Fibroblast of villous mesenchyme (primary cell): ENCODE measurements at regions not wholly inside any gene's neighbourhood (a gene's known extent, or its start where the extent isn't known, plus 50 kb on each side); places are given as distances from the start of the nearest gene placed in this dataset.

Experiments
- DNase-seq: peaks from one replicate; pipeline ENCODE4 v3.0.0-alpha.2; 2010; ENCODE audit warnings: low read depth
- H3K4me3 ChIP-seq: 2 replicates; pipeline ENCODE4 v1.5.1; 2011; ENCODE audit warnings: low read depth, mild to moderate bottlenecking, low read length
- TF ChIP-seq, protein P1 (sequence below): IDR thresholded peaks from 2 replicates; pipeline ENCODE4 v1.5.1; 2012; ENCODE audit warnings: low read depth, mild to moderate bottlenecking, low read length; ENCODE audit not compliant: insufficient read depth

DNA sequence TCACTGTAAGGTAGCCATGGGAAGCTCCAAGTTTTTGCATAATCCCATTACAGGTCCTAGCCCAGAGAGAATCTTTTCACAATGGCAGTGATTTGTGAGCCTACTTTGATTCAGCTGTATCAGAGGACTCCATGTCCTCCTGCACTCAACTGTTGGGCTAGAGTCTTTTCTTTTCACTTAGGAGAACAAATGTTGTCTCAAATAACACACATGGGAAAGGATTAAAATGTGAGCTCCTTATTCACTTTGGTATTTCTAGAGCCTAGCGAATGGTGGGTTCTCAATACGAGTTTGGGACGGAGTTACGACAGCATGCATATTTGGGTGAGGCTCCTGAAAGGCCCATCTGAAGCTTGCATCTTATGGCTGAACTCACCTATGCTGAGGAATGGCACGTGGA is 183.5 kb upstream of the STEAP4 start:
- no peak for DNase-seq
- H3K4me3 ChIP-seq, result no peak overlapping the region
- TF ChIP-seq, protein P1, sequence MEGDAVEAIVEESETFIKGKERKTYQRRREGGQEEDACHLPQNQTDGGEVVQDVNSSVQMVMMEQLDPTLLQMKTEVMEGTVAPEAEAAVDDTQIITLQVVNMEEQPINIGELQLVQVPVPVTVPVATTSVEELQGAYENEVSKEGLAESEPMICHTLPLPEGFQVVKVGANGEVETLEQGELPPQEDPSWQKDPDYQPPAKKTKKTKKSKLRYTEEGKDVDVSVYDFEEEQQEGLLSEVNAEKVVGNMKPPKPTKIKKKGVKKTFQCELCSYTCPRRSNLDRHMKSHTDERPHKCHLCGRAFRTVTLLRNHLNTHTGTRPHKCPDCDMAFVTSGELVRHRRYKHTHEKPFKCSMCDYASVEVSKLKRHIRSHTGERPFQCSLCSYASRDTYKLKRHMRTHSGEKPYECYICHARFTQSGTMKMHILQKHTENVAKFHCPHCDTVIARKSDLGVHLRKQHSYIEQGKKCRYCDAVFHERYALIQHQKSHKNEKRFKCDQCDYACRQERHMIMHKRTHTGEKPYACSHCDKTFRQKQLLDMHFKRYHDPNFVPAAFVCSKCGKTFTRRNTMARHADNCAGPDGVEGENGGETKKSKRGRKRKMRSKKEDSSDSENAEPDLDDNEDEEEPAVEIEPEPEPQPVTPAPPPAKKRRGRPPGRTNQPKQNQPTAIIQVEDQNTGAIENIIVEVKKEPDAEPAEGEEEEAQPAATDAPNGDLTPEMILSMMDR, result no peak

DNA sequence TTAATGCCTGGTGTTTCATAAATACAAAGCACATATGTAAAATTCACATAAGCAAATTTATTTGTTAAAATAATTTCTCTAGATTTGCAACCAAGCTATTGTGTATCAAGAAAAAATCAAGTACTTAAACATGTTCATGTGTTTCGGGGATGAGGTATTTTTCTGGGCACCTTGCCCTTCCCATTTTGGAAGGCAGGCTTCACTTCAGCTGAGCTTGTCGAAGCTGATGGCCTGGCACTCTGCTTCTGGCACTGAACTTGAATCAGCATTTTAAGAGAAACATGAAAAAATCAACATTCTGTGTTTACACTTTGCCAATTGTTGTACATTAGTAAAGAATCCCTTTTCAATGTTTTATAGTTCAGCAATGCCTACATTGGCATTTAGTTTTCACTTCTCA is 179.1 kb upstream of the STEAP4 start:
- TF ChIP-seq, protein P1, result no peak
- no peak overlapping the region for H3K4me3 ChIP-seq
- DNase-seq, result no peak

DNA sequence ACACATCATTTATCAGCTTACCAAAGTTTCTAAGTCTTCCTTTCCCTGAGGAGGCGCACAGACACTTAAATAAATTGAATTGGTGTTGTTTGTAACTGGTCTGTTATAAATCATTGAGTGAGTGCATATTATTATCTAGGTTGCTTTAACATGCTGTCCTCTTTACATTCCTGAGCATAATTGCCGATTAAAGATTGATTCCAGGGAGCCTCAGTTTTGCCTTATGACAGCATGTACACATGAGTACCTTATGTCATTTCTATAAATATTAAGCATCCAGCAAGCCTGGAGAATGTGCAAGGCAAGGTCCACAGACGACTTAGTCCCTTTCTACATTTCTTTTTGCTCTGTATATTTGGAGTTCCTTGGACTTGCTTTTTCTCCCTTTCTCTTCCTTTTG is 177.9 kb upstream of the STEAP4 start:
- DNase-seq, result no peak
- H3K4me3 ChIP-seq, result no peak overlapping the region
- TF ChIP-seq, protein P1, result no peak

DNA sequence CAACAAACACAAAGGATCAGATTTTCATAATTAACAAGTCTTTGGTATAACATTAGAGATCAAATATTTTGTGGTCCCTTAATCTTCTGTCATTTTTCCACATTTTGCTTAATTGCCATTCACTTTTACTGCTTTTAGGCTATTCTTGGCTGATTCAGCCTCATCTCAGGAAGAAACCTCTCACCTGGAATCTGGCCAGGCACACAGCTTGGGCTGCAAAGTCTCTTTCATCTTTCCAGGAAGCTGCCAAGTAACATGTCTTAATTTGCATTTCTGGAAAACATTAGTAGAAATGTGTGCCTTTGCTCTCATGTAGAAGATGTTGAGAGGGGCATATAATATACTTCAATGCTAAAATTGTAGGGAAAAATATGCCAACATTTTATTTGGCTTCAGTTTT is 174.2 kb upstream of the STEAP4 start:
- TF ChIP-seq, protein P1, result no peak
- H3K4me3 ChIP-seq, result no peak overlapping the region
- DNase-seq, result no peak

DNA sequence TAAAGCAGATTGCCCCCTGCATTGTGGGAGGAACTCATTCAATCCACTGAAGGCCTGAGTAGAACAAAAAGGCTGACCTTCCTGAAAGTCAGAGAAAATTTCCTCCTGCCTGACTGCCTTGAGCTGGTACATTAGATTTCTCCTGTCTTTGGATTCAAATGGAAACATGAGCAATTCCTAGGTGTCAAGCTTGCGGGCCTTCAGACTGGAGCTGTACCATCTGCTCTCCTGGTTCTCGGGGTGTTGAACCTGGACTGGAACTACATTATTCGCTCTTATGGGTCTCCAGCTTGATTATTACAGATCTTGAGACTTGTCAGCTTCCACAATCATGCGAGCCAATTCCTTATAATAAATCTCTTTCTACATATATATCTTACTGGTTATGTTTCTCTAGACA is 173.6 kb upstream of the STEAP4 start:
- TF ChIP-seq, protein P1, result no peak
- DNase-seq, result no peak
- H3K4me3 ChIP-seq, result no peak overlapping the region

DNA sequence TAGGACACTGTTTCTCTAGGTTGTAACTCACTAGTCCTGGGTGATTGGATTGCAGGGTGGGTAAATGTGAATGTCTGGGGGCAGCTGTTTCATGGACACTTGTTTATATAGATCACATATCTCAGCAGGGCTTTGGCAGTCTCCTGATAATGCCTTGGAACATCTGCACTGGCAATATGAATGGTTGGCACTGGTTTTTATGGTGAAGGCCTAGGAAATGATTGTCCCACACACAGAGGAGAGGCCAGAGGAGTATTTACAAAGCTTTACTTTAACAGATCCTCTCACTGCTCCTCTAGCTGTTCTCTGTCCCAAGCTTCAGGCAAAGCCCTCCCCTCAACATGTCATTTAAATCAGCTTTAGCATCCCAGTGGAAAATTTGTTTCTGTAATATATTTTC is 171.3 kb upstream of the STEAP4 start:
- TF ChIP-seq, protein P1, result no peak
- no peak overlapping the region for H3K4me3 ChIP-seq
- no peak for DNase-seq

DNA sequence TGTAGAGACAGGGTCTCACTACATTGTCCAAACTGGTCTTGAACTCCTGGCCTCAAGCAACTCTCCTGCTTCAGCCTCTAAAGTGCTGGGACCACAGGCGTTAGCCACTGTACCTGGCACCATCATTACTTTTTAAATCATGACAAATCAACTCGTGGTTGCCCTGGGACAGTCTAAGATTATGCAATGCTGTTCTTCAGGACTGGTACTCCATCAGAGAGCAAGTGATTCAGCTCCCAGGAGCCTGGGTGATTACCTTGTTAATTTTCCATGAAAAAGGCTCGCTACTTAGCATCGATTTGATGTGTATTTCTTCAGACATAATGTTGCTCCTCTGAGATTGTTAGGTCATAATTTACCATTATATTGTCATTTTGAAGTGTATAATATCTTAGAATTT is 158.9 kb upstream of the STEAP4 start:
- TF ChIP-seq, protein P1, result no peak
- H3K4me3 ChIP-seq, result no peak overlapping the region
- DNase-seq, result no peak
